GM12865 (cell line): ENCODE measurements at regions not wholly inside any gene's neighbourhood (a gene's known extent, or its start where the extent isn't known, plus 50 kb on each side); places are given as distances from the start of the nearest gene placed in this dataset.
"Not testable (repeated sequence)": the region's sequence is repeated elsewhere in the genome, so short reads cannot be mapped to it uniquely, and the experiment has no call there.

Source experiments
- DNase-seq: peaks from one replicate; pipeline ENCODE4 v3.0.0; 2010; ENCODE audit warnings: low read depth
- H3K4me3 ChIP-seq: 2 replicates; pipeline ENCODE4 v1.5.1; 2011; ENCODE audit warnings: mild to moderate bottlenecking, low read depth, low read length, control low read depth
- CTCF ChIP-seq: IDR thresholded peaks from 2 replicates; pipeline ENCODE4 v1.5.1; 2011; ENCODE audit warnings: low read length, control low read depth, low read depth, inconsistent platforms; ENCODE audit not compliant: insufficient read depth; ENCODE audit errors: missing control alignments

GRCh38 chr4:141480950-141481349, 155.4 kb upstream of the IL15 start:
- no peak overlapping the region for H3K4me3 ChIP-seq
- no peak for TF ChIP-seq CTCF
- no peak for DNase-seq

- DNase-seq, H3K4me3 ChIP-seq: not testable (repeated sequence)
Observed at GRCh38 chr4:141484298-141484697, 152.1 kb upstream of the IL15 start.

GRCh38 chr4:141486375-141486997, 149.9 kb upstream of the IL15 start:
- no peak for TF ChIP-seq CTCF
- H3K4me3 ChIP-seq: no peak overlapping the region
- DNase-seq: no peak

- no peak for TF ChIP-seq CTCF
- peak; percentile 79 for DNase-seq
Observed at GRCh38 chr4:141497627-141498026, 138.8 kb upstream of the IL15 start.

GRCh38 chr4:141499261-141499853, 137.0 kb upstream of the IL15 start:
- DNase-seq: no peak
- no peak overlapping the region for H3K4me3 ChIP-seq
- TF ChIP-seq CTCF: no peak

More at GRCh38 chr4:141497627-141498026, 138.8 kb upstream of the IL15 start:
- no peak overlapping the region for H3K4me3 ChIP-seq

- no peak for TF ChIP-seq CTCF
- DNase-seq: no peak
- H3K4me3 ChIP-seq: no peak overlapping the region
Observed at GRCh38 chr4:141501395-141501794, 135.0 kb upstream of the IL15 start.

GRCh38 chr4:141501931-141502330, 134.5 kb upstream of the IL15 start:
- no peak overlapping the region for H3K4me3 ChIP-seq
- no peak for TF ChIP-seq CTCF
- no peak for DNase-seq
